ENCODE measurements at regions not wholly inside any gene's neighbourhood (a gene's known extent, or its start where the extent isn't known, plus 50 kb on each side); places are given as distances from the start of the nearest gene placed in this dataset.

GRCh38 chr21:33972539-33972938 lies 56.9 kb upstream of the ATP5PO start:
- H3K9ac ChIP-seq (replicated peaks; ENCODE audit: extremely low read depth, insufficient read depth, low read length) = no peak overlapping the region
- H3K79me2 ChIP-seq (ENCODE audit: control insufficient read depth, insufficient read depth, low read length) = no peaks in the 10 kb centered on the region
- no peak overlapping the region for H3K4me3 ChIP-seq (replicated peaks in 1 of 3; ENCODE audit: insufficient read depth in 1 of 3, low read depth in 1 of 3, low read length in 3 of 3)
- FAIRE-seq (no peak), DNase-seq (ENCODE audit: low read depth, low spot score) (no peak)
- BruUV-seq (replicated peaks) = no TSS peak
- ChIA-PET CTCF (interaction anchor here (0.9 to 2.7 kb wide), 3 partner anchors 48 to 229 kb away, joined by 3 to 9 read pairs (median 5); no protein-coding TSS in a partner anchor), POLR2A (interaction anchor here (0.6 kb wide), 1 partner anchor 100 kb away, joined by 4 read pairs; no protein-coding TSS in a partner anchor)
- dilution Hi-C loops (cut with MboI; ENCODE audit: extremely low pct_ligation_motif_present, low sequenced_read_pairs) = no loop called here
- peaks cover 0 to 6% of the 10 kb centered on the region in 2 experiments for H3K27me3 ChIP-seq (ENCODE audit: control insufficient read depth in 2 of 2, insufficient read depth in 2 of 2, low read length in 2 of 2)
- H3K9me1 ChIP-seq (replicated peaks; ENCODE audit: control insufficient read depth, extremely low read depth, insufficient read depth, low read length) = no peaks in the 10 kb centered on the region
- TF ChIP-seq POLR2AphosphoS5 (IDR thresholded peaks at IDR 0.05; ENCODE audit: insufficient read depth, low read depth, low read length) = no peak
- no peak for TF ChIP-seq JUN (IDR thresholded peaks at IDR 0.05; ENCODE audit: borderline replicate concordance, insufficient read depth, insufficient read length, low read depth)
- TF ChIP-seq POLR2A (IDR thresholded peaks at IDR 0.05; ENCODE audit: low read depth, low read length) = no peak
- no peak for TF ChIP-seq FOS (IDR thresholded peaks at IDR 0.05; ENCODE audit: borderline replicate concordance, insufficient read depth, low read length)
- TF ChIP-seq MYC (IDR thresholded peaks at IDR 0.05; ENCODE audit: low read depth, low read length) = no peak
- TF ChIP-seq MAX (IDR thresholded peaks at IDR 0.05; ENCODE audit: insufficient read depth, insufficient read length) = no peak
- TF ChIP-seq CTCF (IDR thresholded peaks at IDR 0.05; ENCODE audit: extremely low read depth in 1 of 2, insufficient read depth in 1 of 2, low read depth in 1 of 2, low read length in 2 of 2) = no peak
- TF ChIP-seq EZH2 (IDR thresholded peaks at IDR 0.05; ENCODE audit: borderline replicate concordance, low read depth, low read length, severe bottlenecking) = no peak
- no peak for TF ChIP-seq GATA2 (IDR thresholded peaks at IDR 0.05; ENCODE audit: insufficient read depth, insufficient read length, low read depth, low read length)
- H4K20me1 ChIP-seq (replicated peaks; ENCODE audit: control insufficient read depth, extremely low read depth, insufficient read depth, low read length) = no peaks in the 10 kb centered on the region
- H3K4me2 ChIP-seq (ENCODE audit: insufficient read depth, low read length) = no peak overlapping the region
- no peaks in the 10 kb centered on the region for H3K36me3 ChIP-seq (ENCODE audit: control insufficient read depth in 2 of 2, extremely low read depth in 1 of 2, insufficient read depth in 2 of 2, low read length in 2 of 2)
- H3K27ac ChIP-seq (ENCODE audit: insufficient read depth, low read depth, low read length) = no peak overlapping the region
- no peaks in the 10 kb centered on the region for H3K9me3 ChIP-seq (replicated peaks; ENCODE audit: control insufficient read depth, insufficient read depth, low read length)
- intact Hi-C loops (cut with micrococcal nuclease) = no loop called here
- H2AFZ ChIP-seq (ENCODE audit: low read depth, low read length) = no peak overlapping the region
- H3K4me1 ChIP-seq (ENCODE audit: control insufficient read depth, extremely low read depth, insufficient read depth, low read length) = peaks cover 36% of the 10 kb centered on the region
